K562 (cell line): ENCODE measurements at regions not wholly inside any gene's neighbourhood (a gene's known extent, or its start where the extent isn't known, plus 50 kb on each side); places are given as distances from the start of the nearest gene placed in this dataset.
"Not testable (repeated sequence)": the region's sequence is repeated elsewhere in the genome, so short reads cannot be mapped to it uniquely, and the experiment has no call there.

Experiments
- ATAC-seq: fragments of 200-7000 bp; cut with Tn5 transposase; 3 replicates; pipeline ENCODE4 v1.9.1; 2020; ENCODE audit warnings: moderate library complexity
- BruUV-seq: library from RNA; stranded (reverse); fragments of 400-500 nt; replicated peaks from 2 replicates; lab custom pipeline; 2021; lab: Mats Ljungman, UMichigan
- CTCF ChIA-PET: fragments of 300-600 bp; formaldehyde crosslinking; extraction: SDS; loops from one replicate; lab custom pipeline; 2021; ENCODE audit warnings: low intra/inter-chr PET ratio; lab: Yijun Ruan, JAX
- POLR2A ChIA-PET: fragments of 300-600, 350-650 bp; sonication (Branson Sonifier 250); formaldehyde crosslinking; extraction: SDS; loops from one replicate; lab custom pipeline; 2021; ENCODE audit warnings: antibody characterized with exemption, inconsistent platforms; lab: Yijun Ruan, JAX
- DNase-seq, 4 experiments: peaks; one replicate each; pipeline versions ENCODE4 v3.0.0 to v3.0.0-alpha.2; 2011 to 2018; ENCODE audit warnings: low spot score in 3 of 4, mixed read lengths in 3 of 4; ENCODE audit errors: extremely low read depth in 1 of 4
- FAIRE-seq: peaks from 2 replicates; lab custom pipeline; 2011; peaks lifted over from hg19 to GRCh38; lab: Jason Lieb, UNC
- H2AFZ ChIP-seq: 2 replicates; pipeline ENCODE4 v1.6.0; 2011; ENCODE audit warnings: low read depth, low read length, control low read depth, inconsistent platforms
- H3K27ac ChIP-seq: fragments of 200-600 bp; 3 replicates; pipeline ENCODE4 v1.8.0; 2011; ENCODE audit warnings: low read depth, mild to moderate bottlenecking, control low read depth, inconsistent platforms, low read length, moderate library complexity, mixed read lengths; ENCODE audit errors: extremely low read depth
- H3K27me3 ChIP-seq, 2 experiments: fragments of 300-600 bp in 1 of 2; 2 replicates in 1 of 2; 3 replicates in 1 of 2; pipeline versions ENCODE4 v1.6.0 to v1.8.0; 2011; ENCODE audit warnings: inconsistent platforms in 2 of 2, low read length in 2 of 2, mild to moderate bottlenecking in 1 of 2, mixed read lengths in 1 of 2, moderate library complexity in 1 of 2; ENCODE audit not compliant: control insufficient read depth in 2 of 2, insufficient read depth in 2 of 2
- H3K36me3 ChIP-seq: fragments of 300-600 bp; 3 replicates; pipeline ENCODE4 v1.8.0; 2011; ENCODE audit warnings: mild to moderate bottlenecking, low read length, inconsistent platforms; ENCODE audit not compliant: control insufficient read depth, insufficient read depth
- H3K4me1 ChIP-seq, 2 experiments: fragments of 200-600 bp in 1 of 2; replicated peaks in 1 of 2; 2 replicates in 1 of 2; 3 replicates in 1 of 2; pipeline versions ENCODE4 v1.5.1 to v1.8.0; 2011; ENCODE audit warnings: inconsistent platforms in 2 of 2, low read length in 2 of 2, mild to moderate bottlenecking in 1 of 2, mixed read lengths in 1 of 2, moderate library complexity in 1 of 2; ENCODE audit not compliant: control insufficient read depth in 2 of 2, insufficient read depth in 2 of 2
- H3K4me2 ChIP-seq: 2 replicates; pipeline ENCODE4 v1.6.1; 2011; ENCODE audit warnings: low read length, control low read depth, inconsistent platforms, mixed read lengths; ENCODE audit not compliant: insufficient read depth
- H3K4me3 ChIP-seq: fragments of 200-600 bp; sonication (generic), shearing (Covaris generic); 2 replicates; pipeline ENCODE4 v1.5.1; 2016; ENCODE audit warnings: control low read depth, inconsistent platforms
- H3K79me2 ChIP-seq: fragments of 200-600 bp; 3 replicates; pipeline ENCODE4 v1.8.0; 2011; ENCODE audit warnings: low read length, inconsistent platforms; ENCODE audit not compliant: control insufficient read depth, insufficient read depth
- H3K9ac ChIP-seq, 2 experiments: 2 replicates each; pipeline versions ENCODE4 v1.6.0 to v1.6.1; 2011; ENCODE audit warnings: low read depth in 2 of 2, low read length in 2 of 2, control low read depth in 1 of 2, inconsistent platforms in 1 of 2, mild to moderate bottlenecking in 1 of 2, mixed read lengths in 1 of 2; ENCODE audit not compliant: insufficient read depth in 1 of 2
- H3K9me1 ChIP-seq: one replicate; pipeline ENCODE4 v1.6.0; 2011; ENCODE audit warnings: inconsistent platforms, mild to moderate bottlenecking, low read length, moderate library complexity; ENCODE audit not compliant: control insufficient read depth, insufficient read depth
- H3K9me3 ChIP-seq: replicated peaks from 2 replicates; pipeline ENCODE4 v1.5.1; 2011; ENCODE audit warnings: low read depth, low read length, inconsistent platforms; ENCODE audit not compliant: control insufficient read depth, insufficient read depth
- H4K20me1 ChIP-seq: replicated peaks from 2 replicates; pipeline ENCODE4 v1.6.1; 2011; ENCODE audit warnings: low read length, inconsistent platforms, mixed read lengths; ENCODE audit not compliant: control insufficient read depth, insufficient read depth
- CTCF ChIP-seq, 3 experiments: IDR thresholded peaks in 2 of 3; conservative IDR thresholded peaks in 1 of 3; 2 replicates each; pipeline ENCODE4 v1.5.1; 2011 to 2012; ENCODE audit warnings: low read length in 3 of 3, mild to moderate bottlenecking in 3 of 3, control low read depth in 2 of 3, improper control_type of control experiment in 1 of 3, inconsistent platforms in 1 of 3, low read depth in 1 of 3, mixed read lengths in 1 of 3, moderate library complexity in 1 of 3; ENCODE audit not compliant: insufficient read depth in 2 of 3
- FOSL1 ChIP-seq: fragments of 200-800 bp; sonication (Bioruptor generic); conservative IDR thresholded peaks from 2 replicates; pipeline ENCODE4 v1.6.1; 2016; ENCODE audit warnings: missing genetic modification characterization, missing compliant biosample characterization
- JUND ChIP-seq, 2 experiments: IDR thresholded peaks; 2 replicates in 1 of 2; 3 replicates in 1 of 2; pipeline ENCODE4 v1.6.1; 2011; ENCODE audit warnings: borderline replicate concordance in 2 of 2, low read depth in 2 of 2, low read length in 2 of 2, improper control_type of control experiment in 1 of 2, missing biosample characterization in 1 of 2, missing genetic modification characterization in 1 of 2, missing genetic modification reagents in 1 of 2
- RAD21 ChIP-seq, 2 experiments: fragments of 250-450 bp in 1 of 2; fragments of 450-650 bp in 1 of 2; sonication (Bioruptor Pico) in 1 of 2; formaldehyde crosslinking in 1 of 2; IDR thresholded peaks in 1 of 2; conservative IDR thresholded peaks in 1 of 2; 2 replicates each; pipeline versions ENCODE4 v1.4.0 to v1.8.0; 2020 to 2022; ENCODE audit warnings: mild to moderate bottlenecking in 2 of 2, moderate library complexity in 1 of 2
- TFAP4 ChIP-seq: sonication (generic); formaldehyde crosslinking; IDR thresholded peaks from 2 replicates; pipeline ENCODE4 v1.8.0; 2022; ENCODE audit warnings: missing genetic modification reagents, mild to moderate bottlenecking, moderate library complexity, borderline replicate concordance
- WGBS: fragments of 100-300 bp; shearing (Covaris generic); methylation state at CpG from one replicate; pipeline ENCODE4 v1.1.6; 2016; ENCODE audit warnings: low coverage, mixed read lengths; ENCODE audit not compliant: insufficient coverage; ENCODE audit errors: missing lambda C conversion rate; 5-methylcytosine and 5-hydroxymethylcytosine counted together
- in situ Hi-C: fragments of 300-500 bp; cut with MboI; formaldehyde crosslinking; loops from 4 replicates; pipeline ENCODE4 v1.15.0; 2018; ENCODE audit warnings: inconsistent platforms, mixed read lengths
- intact Hi-C: fragments of 100-400 bp; cut with micrococcal nuclease; formaldehyde crosslinking; loops from 2 replicates; pipeline ENCODE4 v1.14.2; 2022

GRCh38 chr3:75427906-75428305 lies 236.2 kb upstream of the FRG2C start:
- H3K4me2 ChIP-seq, H3K9ac ChIP-seq, H3K27me3 ChIP-seq, H3K79me2 ChIP-seq, POLR2A ChIA-PET, BruUV-seq, in situ Hi-C loops, H3K27ac ChIP-seq, H3K9me3 ChIP-seq, H3K4me1 ChIP-seq, H2AFZ ChIP-seq, CTCF ChIA-PET, ATAC-seq, DNase-seq, FAIRE-seq, H3K4me3 ChIP-seq, H4K20me1 ChIP-seq, H3K9me1 ChIP-seq: not testable (repeated sequence)
- intact Hi-C loops, result loop anchor here (10.0 kb wide), 1 partner anchor 133 kb away; no protein-coding TSS in a partner anchor
- peaks cover 12% of the 10 kb centered on the region; the same call in 1 of the 3 replicates for H3K36me3 ChIP-seq
- WGBS, result 97% methylated on average over 3 of the region's 5 CpGs

- BruUV-seq; in situ Hi-C loops; H4K20me1 ChIP-seq; ATAC-seq; H3K27me3 ChIP-seq; H3K9me1 ChIP-seq; H3K4me3 ChIP-seq; H3K9me3 ChIP-seq; H3K4me1 ChIP-seq; H3K9ac ChIP-seq; POLR2A ChIA-PET; H3K27ac ChIP-seq; H3K4me2 ChIP-seq; FAIRE-seq; CTCF ChIA-PET; H2AFZ ChIP-seq; TF ChIP-seq JUND (tag; IDR thresholded peaks at IDR 0.05; ENCODE audit: borderline replicate concordance, low read depth, low read length): not testable (repeated sequence)
- 72% methylated on average over 7 of the region's 9 CpGs for WGBS
- H3K79me2 ChIP-seq, result peaks cover 13% of the 10 kb centered on the region
- intact Hi-C loops, result loop anchor here (10.0 kb wide), 2 partner anchors 125 to 135 kb away; no protein-coding TSS in a partner anchor
- peak; percentile 14 to 61 (median 18) for DNase-seq
- peaks cover 12% of the 10 kb centered on the region; the same call in 1 of the 3 replicates for H3K36me3 ChIP-seq
- TF ChIP-seq FOSL1 (tag), result peak; percentile 37; the same call in 1 of the 2 replicates
- TF ChIP-seq TFAP4 (CRISPR knock-in tag), result peak; percentile 74; the same call in 1 of the 2 replicates
- peak; percentile 38 to 49 (median 43) for TF ChIP-seq CTCF (IDR thresholded peaks at IDR 0.05 in 2 of 3, conservative IDR thresholded peaks at IDR 0.05 in 1 of 3; ENCODE audit: insufficient read depth in 2 of 3, low read depth in 1 of 3, low read length in 3 of 3)
- TF ChIP-seq JUND (IDR thresholded peaks at IDR 0.05; ENCODE audit: borderline replicate concordance, low read depth, low read length), result 0 out of 2 replicates have a peak, but pooled peaks have one; percentile 25
- peak; percentile 50 to 59; a peak in 3 of 4 replicates for TF ChIP-seq RAD21 (CRISPR knock-in tag; conservative IDR thresholded peaks at IDR 0.05 in 1 of 2, IDR thresholded peaks at IDR 0.05 in 1 of 2)
Measured at GRCh38 chr3:75429561-75430220, 234.4 kb upstream of the FRG2C start.
